ENCODE measurements at regions not wholly inside any gene's neighbourhood (a gene's known extent, or its start where the extent isn't known, plus 50 kb on each side); places are given as distances from the start of the nearest gene placed in this dataset.

GRCh38 chr2:105969552-105969951, 224.5 kb downstream of the UXS1 start:
- TF ChIP-seq RAD21 (IDR thresholded peaks at IDR 0.05; ENCODE audit: low read length) (peak; percentile 49), EZH2phosphoT487 (IDR thresholded peaks at IDR 0.05; ENCODE audit: borderline replicate concordance, low read depth) (no peak), SMC3 (IDR thresholded peaks at IDR 0.05; ENCODE audit: low read depth, low read length) (no peak), CTCF (IDR thresholded peaks at IDR 0.05) (peak; percentile 25; the same call in 1 of the 2 replicates), GABPA (IDR thresholded peaks at IDR 0.05; ENCODE audit: low read depth) (no peak), POLR2AphosphoS5 (IDR thresholded peaks at IDR 0.05; ENCODE audit: low read depth, low read length) (no peak), FOXJ3 (CRISPR knock-in tag; IDR thresholded peaks at IDR 0.05) (no peak), TAF1 (IDR thresholded peaks at IDR 0.05; ENCODE audit: borderline replicate concordance, low read depth, low read length) (no peak), GATA2 (CRISPR knock-in tag; IDR thresholded peaks at IDR 0.05) (no peak)
- TF ChIP-seq, protein P1, sequence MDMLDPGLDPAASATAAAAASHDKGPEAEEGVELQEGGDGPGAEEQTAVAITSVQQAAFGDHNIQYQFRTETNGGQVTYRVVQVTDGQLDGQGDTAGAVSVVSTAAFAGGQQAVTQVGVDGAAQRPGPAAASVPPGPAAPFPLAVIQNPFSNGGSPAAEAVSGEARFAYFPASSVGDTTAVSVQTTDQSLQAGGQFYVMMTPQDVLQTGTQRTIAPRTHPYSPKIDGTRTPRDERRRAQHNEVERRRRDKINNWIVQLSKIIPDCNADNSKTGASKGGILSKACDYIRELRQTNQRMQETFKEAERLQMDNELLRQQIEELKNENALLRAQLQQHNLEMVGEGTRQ (IDR thresholded peaks at IDR 0.05; ENCODE audit: borderline replicate concordance, low read depth, low read length), result no peak
